SK-N-SH treated with all-trans-retinoic acid at 6 μM for 48 hours (cell line): ENCODE measurements at regions not wholly inside any gene's neighbourhood (a gene's known extent, or its start where the extent isn't known, plus 50 kb on each side); places are given as distances from the start of the nearest gene placed in this dataset.

Experiments
- ARNTL ChIP-seq: fragments of 450-650 bp; formaldehyde crosslinking; IDR thresholded peaks from 2 replicates; pipeline ENCODE4 v1.5.0; 2020; ENCODE audit warnings: low read depth, mild to moderate bottlenecking, moderate library complexity, borderline replicate concordance
- BACH2 ChIP-seq: fragments of 250-450 bp; sonication (Bioruptor Pico); IDR thresholded peaks from 2 replicates; pipeline ENCODE4 v1.9.0; 2021; ENCODE audit warnings: mild to moderate bottlenecking, borderline replicate concordance
- CREB5 ChIP-seq: fragments of 250-450 bp; sonication (Bioruptor Pico); IDR thresholded peaks from 2 replicates; pipeline ENCODE4 v1.5.1; 2020; ENCODE audit warnings: low read depth, mild to moderate bottlenecking, moderate library complexity
- ISL1 ChIP-seq: fragments of 250-450 bp; sonication (Bioruptor Pico); IDR thresholded peaks from 2 replicates; pipeline ENCODE4 v2.1.2; 2022; ENCODE audit warnings: mild to moderate bottlenecking, moderate library complexity
- RARB ChIP-seq: fragments of 250-450 bp; sonication (Bioruptor Pico); IDR thresholded peaks from 2 replicates; pipeline ENCODE4 v1.8.0; 2021; ENCODE audit warnings: mild to moderate bottlenecking, moderate library complexity
- TCF4 ChIP-seq: fragments of 250-450 bp; sonication (Bioruptor Pico); IDR thresholded peaks from 2 replicates; pipeline ENCODE4 v1.8.0; 2021; ENCODE audit warnings: mild to moderate bottlenecking, moderate library complexity, borderline replicate concordance
- TOX ChIP-seq: fragments of 250-450 bp; sonication (Bioruptor Pico); IDR thresholded peaks from 2 replicates; pipeline ENCODE4 v1.8.0; 2021; ENCODE audit warnings: mild to moderate bottlenecking, moderate library complexity, borderline replicate concordance
- ZNF565 ChIP-seq: fragments of 450-650 bp; formaldehyde crosslinking; conservative IDR thresholded peaks from 2 replicates; pipeline ENCODE4 v1.5.0; 2020; ENCODE audit warnings: low read depth, mild to moderate bottlenecking, moderate library complexity
- TF ChIP-seq, protein P1 (sequence below): fragments of 250-450 bp; sonication (Bioruptor Pico); IDR thresholded peaks from 2 replicates; pipeline ENCODE4 v1.5.1; 2021; ENCODE audit warnings: mild to moderate bottlenecking, moderate library complexity
- TF ChIP-seq, protein P2 (sequence below): fragments of 250-450 bp; sonication (Bioruptor Pico); IDR thresholded peaks from 2 replicates; pipeline ENCODE4 v1.8.0; 2021; ENCODE audit warnings: low read depth, mild to moderate bottlenecking, moderate library complexity, borderline replicate concordance

DNA sequence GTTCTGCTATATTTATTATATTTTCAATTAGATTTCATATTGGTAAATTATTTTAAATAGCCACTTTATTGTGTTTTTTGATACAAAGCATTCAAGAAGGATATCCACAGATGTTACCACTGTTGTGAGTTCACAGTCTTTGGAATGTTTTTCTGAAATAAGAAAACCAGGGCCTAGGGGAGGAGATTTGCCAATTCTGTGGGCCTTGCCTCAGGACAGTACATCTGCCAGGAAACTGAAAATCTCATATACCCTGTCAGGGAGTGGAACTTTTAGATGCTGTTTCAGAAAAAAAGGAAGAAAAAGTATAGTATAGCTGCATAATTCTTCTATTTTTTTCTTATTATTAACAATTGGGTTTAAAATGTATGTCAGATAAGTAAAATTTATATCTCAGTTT, 995.9 kb upstream of the ADGRB3 start:
- TF ChIP-seq TOX (CRISPR knock-in tag): no peak
- no peak for TF ChIP-seq BACH2 (CRISPR knock-in tag)
- TF ChIP-seq TCF4 (CRISPR knock-in tag): no peak
- TF ChIP-seq ARNTL (CRISPR knock-in tag): no peak
- TF ChIP-seq ISL1 (CRISPR knock-in tag): no peak
- TF ChIP-seq CREB5: no peak
- TF ChIP-seq RARB (CRISPR knock-in tag): no peak
- TF ChIP-seq, protein P1, sequence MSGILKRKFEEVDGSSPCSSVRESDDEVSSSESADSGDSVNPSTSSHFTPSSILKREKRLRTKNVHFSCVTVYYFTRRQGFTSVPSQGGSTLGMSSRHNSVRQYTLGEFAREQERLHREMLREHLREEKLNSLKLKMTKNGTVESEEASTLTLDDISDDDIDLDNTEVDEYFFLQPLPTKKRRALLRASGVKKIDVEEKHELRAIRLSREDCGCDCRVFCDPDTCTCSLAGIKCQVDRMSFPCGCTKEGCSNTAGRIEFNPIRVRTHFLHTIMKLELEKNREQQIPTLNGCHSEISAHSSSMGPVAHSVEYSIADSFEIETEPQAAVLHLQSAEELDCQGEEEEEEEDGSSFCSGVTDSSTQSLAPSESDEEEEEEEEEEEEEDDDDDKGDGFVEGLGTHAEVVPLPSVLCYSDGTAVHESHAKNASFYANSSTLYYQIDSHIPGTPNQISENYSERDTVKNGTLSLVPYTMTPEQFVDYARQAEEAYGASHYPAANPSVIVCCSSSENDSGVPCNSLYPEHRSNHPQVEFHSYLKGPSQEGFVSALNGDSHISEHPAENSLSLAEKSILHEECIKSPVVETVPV (CRISPR knock-in tag): no peak
- no peak for TF ChIP-seq ZNF565
- TF ChIP-seq, protein P2, sequence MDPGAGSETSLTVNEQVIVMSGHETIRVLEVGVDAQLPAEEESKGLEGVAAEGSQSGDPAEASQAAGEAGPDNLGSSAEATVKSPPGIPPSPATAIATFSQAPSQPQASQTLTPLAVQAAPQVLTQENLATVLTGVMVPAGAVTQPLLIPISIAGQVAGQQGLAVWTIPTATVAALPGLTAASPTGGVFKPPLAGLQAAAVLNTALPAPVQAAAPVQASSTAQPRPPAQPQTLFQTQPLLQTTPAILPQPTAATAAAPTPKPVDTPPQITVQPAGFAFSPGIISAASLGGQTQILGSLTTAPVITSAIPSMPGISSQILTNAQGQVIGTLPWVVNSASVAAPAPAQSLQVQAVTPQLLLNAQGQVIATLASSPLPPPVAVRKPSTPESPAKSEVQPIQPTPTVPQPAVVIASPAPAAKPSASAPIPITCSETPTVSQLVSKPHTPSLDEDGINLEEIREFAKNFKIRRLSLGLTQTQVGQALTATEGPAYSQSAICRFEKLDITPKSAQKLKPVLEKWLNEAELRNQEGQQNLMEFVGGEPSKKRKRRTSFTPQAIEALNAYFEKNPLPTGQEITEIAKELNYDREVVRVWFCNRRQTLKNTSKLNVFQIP (CRISPR knock-in tag): no peak
